IMR-90 (cell line): ENCODE measurements at regions not wholly inside any gene's neighbourhood (a gene's known extent, or its start where the extent isn't known, plus 50 kb on each side); places are given as distances from the start of the nearest gene placed in this dataset.

ENCODE experiments used
- BHLHE40 ChIP-seq: fragments of 150-350 bp; IDR thresholded peaks from 2 replicates; pipeline ENCODE4 v1.6.1; 2016; ENCODE audit warnings: mild to moderate bottlenecking, low read depth, low read length
- CEBPB ChIP-seq: IDR thresholded peaks from 2 replicates; pipeline ENCODE4 v1.6.1; 2012; ENCODE audit warnings: low read depth, low read length, improper control_type of control experiment
- FOS ChIP-seq: fragments of 150-350 bp; IDR thresholded peaks from 2 replicates; pipeline ENCODE4 v1.6.1; 2016; ENCODE audit warnings: low read depth, low read length
- MAFK ChIP-seq: IDR thresholded peaks from 2 replicates; pipeline ENCODE4 v1.6.1; 2012; ENCODE audit warnings: low read depth, low read length, improper control_type of control experiment
- POLR2A ChIP-seq: IDR thresholded peaks from 2 replicates; pipeline ENCODE4 v1.6.1; 2012; ENCODE audit warnings: mild to moderate bottlenecking, low read depth, low read length
- RAD21 ChIP-seq: IDR thresholded peaks from 2 replicates; pipeline ENCODE4 v1.6.1; 2012; ENCODE audit warnings: low read length, improper control_type of control experiment
- RFX5 ChIP-seq: IDR thresholded peaks from 2 replicates; pipeline ENCODE4 v1.8.0; 2012; ENCODE audit warnings: low read depth, mild to moderate bottlenecking, low read length, moderate library complexity
- TF ChIP-seq, protein P1 (sequence below): conservative IDR thresholded peaks from 2 replicates; pipeline ENCODE4 v1.5.1; 2012; ENCODE audit warnings: mild to moderate bottlenecking, low read depth, low read length, improper control_type of control experiment
- TF ChIP-seq, protein P2 (sequence below): fragments of 150-350 bp; IDR thresholded peaks from 2 replicates; pipeline ENCODE4 v1.6.1; 2017; ENCODE audit warnings: mild to moderate bottlenecking, antibody characterized with exemption, low read length, low read depth
- TF ChIP-seq, protein P3 (sequence below): fragments of 150-350 bp; IDR thresholded peaks from 2 replicates; pipeline ENCODE4 v1.6.1; 2016; ENCODE audit warnings: low read depth, mild to moderate bottlenecking, low read length, moderate library complexity, borderline replicate concordance

DNA sequence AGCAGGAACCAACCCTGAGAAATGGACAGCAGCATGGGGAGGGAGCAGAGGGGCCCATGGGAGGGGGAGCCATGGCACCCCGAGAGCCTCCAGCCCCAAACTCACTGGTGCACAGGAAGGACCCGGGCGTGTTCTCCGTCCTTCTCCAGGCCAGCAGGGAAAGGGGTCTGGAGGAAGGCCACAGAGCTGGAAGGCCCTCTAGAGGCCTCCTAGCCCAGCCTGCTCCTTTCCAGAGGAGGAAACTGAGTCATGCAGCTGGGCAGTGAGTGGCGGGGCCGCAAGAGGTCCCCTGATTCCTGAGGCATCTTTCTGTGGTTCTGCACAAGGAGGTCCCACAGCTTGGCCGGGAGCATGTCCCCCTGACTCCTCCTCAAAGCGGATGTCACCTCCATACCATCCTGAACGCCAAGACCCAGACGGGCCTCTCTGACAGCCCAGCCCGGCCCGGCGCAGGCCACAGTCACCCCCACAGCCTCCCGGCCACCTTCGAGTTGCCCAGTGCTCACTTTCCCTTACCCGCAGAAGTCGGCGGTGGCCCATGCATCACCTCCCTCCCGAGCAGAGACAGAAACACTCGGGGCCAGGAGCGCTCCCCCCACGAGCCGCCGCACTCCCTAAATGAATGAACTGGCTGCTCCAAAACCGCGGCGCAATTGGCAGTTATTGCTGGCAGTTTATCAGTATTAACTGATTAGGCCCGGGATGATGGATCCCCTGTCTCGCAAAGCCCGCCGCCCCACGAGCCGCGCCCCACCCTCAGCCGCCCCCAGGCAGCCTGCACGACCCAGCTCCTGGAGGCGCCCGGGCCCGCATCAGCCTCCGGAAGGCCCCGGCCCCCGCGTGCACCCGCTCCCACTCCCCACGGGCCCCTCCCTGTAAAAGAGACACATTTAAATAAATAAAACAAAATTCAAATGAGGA lies 272.5 kb downstream of the BUD13 start:
- TF ChIP-seq, protein P1, sequence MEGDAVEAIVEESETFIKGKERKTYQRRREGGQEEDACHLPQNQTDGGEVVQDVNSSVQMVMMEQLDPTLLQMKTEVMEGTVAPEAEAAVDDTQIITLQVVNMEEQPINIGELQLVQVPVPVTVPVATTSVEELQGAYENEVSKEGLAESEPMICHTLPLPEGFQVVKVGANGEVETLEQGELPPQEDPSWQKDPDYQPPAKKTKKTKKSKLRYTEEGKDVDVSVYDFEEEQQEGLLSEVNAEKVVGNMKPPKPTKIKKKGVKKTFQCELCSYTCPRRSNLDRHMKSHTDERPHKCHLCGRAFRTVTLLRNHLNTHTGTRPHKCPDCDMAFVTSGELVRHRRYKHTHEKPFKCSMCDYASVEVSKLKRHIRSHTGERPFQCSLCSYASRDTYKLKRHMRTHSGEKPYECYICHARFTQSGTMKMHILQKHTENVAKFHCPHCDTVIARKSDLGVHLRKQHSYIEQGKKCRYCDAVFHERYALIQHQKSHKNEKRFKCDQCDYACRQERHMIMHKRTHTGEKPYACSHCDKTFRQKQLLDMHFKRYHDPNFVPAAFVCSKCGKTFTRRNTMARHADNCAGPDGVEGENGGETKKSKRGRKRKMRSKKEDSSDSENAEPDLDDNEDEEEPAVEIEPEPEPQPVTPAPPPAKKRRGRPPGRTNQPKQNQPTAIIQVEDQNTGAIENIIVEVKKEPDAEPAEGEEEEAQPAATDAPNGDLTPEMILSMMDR, result no peak
- no peak for TF ChIP-seq RAD21
- no peak for TF ChIP-seq POLR2A
- TF ChIP-seq RFX5, result no peak
- TF ChIP-seq, protein P2, sequence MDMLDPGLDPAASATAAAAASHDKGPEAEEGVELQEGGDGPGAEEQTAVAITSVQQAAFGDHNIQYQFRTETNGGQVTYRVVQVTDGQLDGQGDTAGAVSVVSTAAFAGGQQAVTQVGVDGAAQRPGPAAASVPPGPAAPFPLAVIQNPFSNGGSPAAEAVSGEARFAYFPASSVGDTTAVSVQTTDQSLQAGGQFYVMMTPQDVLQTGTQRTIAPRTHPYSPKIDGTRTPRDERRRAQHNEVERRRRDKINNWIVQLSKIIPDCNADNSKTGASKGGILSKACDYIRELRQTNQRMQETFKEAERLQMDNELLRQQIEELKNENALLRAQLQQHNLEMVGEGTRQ, result no peak
- no peak for TF ChIP-seq MAFK
- TF ChIP-seq CEBPB, result no peak
- TF ChIP-seq, protein P3, sequence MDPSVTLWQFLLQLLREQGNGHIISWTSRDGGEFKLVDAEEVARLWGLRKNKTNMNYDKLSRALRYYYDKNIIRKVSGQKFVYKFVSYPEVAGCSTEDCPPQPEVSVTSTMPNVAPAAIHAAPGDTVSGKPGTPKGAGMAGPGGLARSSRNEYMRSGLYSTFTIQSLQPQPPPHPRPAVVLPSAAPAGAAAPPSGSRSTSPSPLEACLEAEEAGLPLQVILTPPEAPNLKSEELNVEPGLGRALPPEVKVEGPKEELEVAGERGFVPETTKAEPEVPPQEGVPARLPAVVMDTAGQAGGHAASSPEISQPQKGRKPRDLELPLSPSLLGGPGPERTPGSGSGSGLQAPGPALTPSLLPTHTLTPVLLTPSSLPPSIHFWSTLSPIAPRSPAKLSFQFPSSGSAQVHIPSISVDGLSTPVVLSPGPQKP, result no peak
- no peak for TF ChIP-seq BHLHE40
- no peak for TF ChIP-seq FOS
